GM12873 (cell line): ENCODE measurements at regions not wholly inside any gene's neighbourhood (a gene's known extent, or its start where the extent isn't known, plus 50 kb on each side); places are given as distances from the start of the nearest gene placed in this dataset.

Experiments
- CTCF ChIP-seq: IDR thresholded peaks from 2 replicates; pipeline ENCODE4 v1.5.1; 2012; ENCODE audit warnings: low read depth, mild to moderate bottlenecking, moderate library complexity, low read length, control low read depth; ENCODE audit not compliant: insufficient read depth; ENCODE audit errors: missing control alignments

GRCh38 chr12:127779301-127780045 is 487.5 kb upstream of the TMEM132C start:
- no peak for TF ChIP-seq CTCF

GRCh38 chr12:127780881-127781280 is 486.1 kb upstream of the TMEM132C start:
- TF ChIP-seq CTCF: no peak

- TF ChIP-seq CTCF: no peak
Measured at GRCh38 chr12:127781336-127781735, 485.6 kb upstream of the TMEM132C start.

GRCh38 chr12:127785540-127785939 is 481.4 kb upstream of the TMEM132C start:
- no peak for TF ChIP-seq CTCF

- no peak for TF ChIP-seq CTCF
Measured at GRCh38 chr12:127785986-127786590, 480.9 kb upstream of the TMEM132C start.

GRCh38 chr12:127787544-127787943 is 479.4 kb upstream of the TMEM132C start:
- TF ChIP-seq CTCF: no peak

- no peak for TF ChIP-seq CTCF
Measured at GRCh38 chr12:127790376-127790775, 476.6 kb upstream of the TMEM132C start.
